SK-N-SH (cell line): ENCODE measurements at regions not wholly inside any gene's neighbourhood (a gene's known extent, or its start where the extent isn't known, plus 50 kb on each side); places are given as distances from the start of the nearest gene placed in this dataset.

ENCODE experiments used
- NRF1 ChIP-seq: IDR thresholded peaks from 2 replicates; pipeline ENCODE4 v1.6.1; 2012; ENCODE audit warnings: low read depth, mild to moderate bottlenecking, low read length
- POLR2AphosphoS5 ChIP-seq: IDR thresholded peaks from 2 replicates; pipeline ENCODE4 v1.6.1; 2012; ENCODE audit warnings: low read depth, low read length
- RAD21 ChIP-seq: IDR thresholded peaks from 2 replicates; pipeline ENCODE4 v1.6.1; 2012; ENCODE audit warnings: mild to moderate bottlenecking, low read length
- TAF1 ChIP-seq: IDR thresholded peaks from 2 replicates; pipeline ENCODE4 v1.6.1; 2012; ENCODE audit warnings: low read depth, mild to moderate bottlenecking, low read length, moderate library complexity, borderline replicate concordance
- TEAD4 ChIP-seq: IDR thresholded peaks from 2 replicates; pipeline ENCODE4 v1.4.0; 2012; ENCODE audit warnings: mild to moderate bottlenecking, borderline replicate concordance; ENCODE audit not compliant: insufficient read depth
- TF ChIP-seq, protein P1 (sequence below): fragments of 200-600 bp; sonication (generic); IDR thresholded peaks from 2 replicates; pipeline ENCODE4 v1.6.1; 2017; ENCODE audit warnings: antibody characterized with exemption, mild to moderate bottlenecking, moderate library complexity
- TF ChIP-seq, protein P2 (sequence below): IDR thresholded peaks from 2 replicates; pipeline ENCODE4 v1.4.0; 2012; ENCODE audit warnings: low read depth
- TF ChIP-seq, protein P3 (sequence below): IDR thresholded peaks from 2 replicates; pipeline ENCODE4 v1.6.1; 2012; ENCODE audit warnings: mild to moderate bottlenecking, low read depth, low read length, moderate library complexity

DNA sequence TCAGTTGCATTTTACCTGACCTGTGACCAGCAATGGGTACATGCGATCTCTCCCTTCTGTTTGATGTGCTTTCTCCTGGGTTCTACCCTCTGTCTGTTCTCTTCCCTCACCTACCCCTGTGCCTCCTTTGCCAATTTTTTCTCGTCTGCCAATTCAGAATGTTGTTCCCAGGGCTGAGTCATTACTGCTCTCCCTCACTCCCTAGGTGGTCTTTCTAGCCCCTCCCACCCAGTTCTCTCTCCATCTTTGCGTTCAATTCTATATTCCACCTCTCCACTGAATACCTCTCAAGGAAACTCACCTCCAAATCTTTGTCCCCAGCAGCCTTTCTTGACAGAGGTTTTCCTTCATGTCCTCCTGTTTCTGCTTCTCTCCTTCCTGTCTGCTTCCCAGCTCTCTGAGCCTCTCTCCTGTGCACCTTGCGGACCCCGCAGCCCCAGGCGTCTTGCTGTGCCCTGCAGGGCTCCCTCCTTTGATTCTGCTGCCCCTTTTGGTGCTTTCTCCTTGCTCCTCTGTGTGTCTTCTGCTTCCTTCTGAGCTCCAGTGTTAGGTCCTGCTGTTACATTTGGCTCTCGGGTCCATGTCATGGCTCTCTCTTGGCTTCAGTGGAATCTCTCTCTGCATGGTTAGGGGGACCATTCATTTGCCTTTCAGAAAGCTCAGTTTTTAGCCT, 398.2 kb upstream of the TPM1 start:
- TF ChIP-seq RAD21 = no peak
- no peak for TF ChIP-seq POLR2AphosphoS5
- no peak for TF ChIP-seq NRF1
- TF ChIP-seq, protein P1, sequence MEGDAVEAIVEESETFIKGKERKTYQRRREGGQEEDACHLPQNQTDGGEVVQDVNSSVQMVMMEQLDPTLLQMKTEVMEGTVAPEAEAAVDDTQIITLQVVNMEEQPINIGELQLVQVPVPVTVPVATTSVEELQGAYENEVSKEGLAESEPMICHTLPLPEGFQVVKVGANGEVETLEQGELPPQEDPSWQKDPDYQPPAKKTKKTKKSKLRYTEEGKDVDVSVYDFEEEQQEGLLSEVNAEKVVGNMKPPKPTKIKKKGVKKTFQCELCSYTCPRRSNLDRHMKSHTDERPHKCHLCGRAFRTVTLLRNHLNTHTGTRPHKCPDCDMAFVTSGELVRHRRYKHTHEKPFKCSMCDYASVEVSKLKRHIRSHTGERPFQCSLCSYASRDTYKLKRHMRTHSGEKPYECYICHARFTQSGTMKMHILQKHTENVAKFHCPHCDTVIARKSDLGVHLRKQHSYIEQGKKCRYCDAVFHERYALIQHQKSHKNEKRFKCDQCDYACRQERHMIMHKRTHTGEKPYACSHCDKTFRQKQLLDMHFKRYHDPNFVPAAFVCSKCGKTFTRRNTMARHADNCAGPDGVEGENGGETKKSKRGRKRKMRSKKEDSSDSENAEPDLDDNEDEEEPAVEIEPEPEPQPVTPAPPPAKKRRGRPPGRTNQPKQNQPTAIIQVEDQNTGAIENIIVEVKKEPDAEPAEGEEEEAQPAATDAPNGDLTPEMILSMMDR = no peak
- TF ChIP-seq, protein P2, sequence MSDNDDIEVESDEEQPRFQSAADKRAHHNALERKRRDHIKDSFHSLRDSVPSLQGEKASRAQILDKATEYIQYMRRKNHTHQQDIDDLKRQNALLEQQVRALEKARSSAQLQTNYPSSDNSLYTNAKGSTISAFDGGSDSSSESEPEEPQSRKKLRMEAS = no peak
- TF ChIP-seq, protein P3, sequence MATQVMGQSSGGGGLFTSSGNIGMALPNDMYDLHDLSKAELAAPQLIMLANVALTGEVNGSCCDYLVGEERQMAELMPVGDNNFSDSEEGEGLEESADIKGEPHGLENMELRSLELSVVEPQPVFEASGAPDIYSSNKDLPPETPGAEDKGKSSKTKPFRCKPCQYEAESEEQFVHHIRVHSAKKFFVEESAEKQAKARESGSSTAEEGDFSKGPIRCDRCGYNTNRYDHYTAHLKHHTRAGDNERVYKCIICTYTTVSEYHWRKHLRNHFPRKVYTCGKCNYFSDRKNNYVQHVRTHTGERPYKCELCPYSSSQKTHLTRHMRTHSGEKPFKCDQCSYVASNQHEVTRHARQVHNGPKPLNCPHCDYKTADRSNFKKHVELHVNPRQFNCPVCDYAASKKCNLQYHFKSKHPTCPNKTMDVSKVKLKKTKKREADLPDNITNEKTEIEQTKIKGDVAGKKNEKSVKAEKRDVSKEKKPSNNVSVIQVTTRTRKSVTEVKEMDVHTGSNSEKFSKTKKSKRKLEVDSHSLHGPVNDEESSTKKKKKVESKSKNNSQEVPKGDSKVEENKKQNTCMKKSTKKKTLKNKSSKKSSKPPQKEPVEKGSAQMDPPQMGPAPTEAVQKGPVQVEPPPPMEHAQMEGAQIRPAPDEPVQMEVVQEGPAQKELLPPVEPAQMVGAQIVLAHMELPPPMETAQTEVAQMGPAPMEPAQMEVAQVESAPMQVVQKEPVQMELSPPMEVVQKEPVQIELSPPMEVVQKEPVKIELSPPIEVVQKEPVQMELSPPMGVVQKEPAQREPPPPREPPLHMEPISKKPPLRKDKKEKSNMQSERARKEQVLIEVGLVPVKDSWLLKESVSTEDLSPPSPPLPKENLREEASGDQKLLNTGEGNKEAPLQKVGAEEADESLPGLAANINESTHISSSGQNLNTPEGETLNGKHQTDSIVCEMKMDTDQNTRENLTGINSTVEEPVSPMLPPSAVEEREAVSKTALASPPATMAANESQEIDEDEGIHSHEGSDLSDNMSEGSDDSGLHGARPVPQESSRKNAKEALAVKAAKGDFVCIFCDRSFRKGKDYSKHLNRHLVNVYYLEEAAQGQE = no peak
- TF ChIP-seq TEAD4 = no peak
- no peak for TF ChIP-seq TAF1
